ENCODE measurements at regions not wholly inside any gene's neighbourhood (a gene's known extent, or its start where the extent isn't known, plus 50 kb on each side); places are given as distances from the start of the nearest gene placed in this dataset.

DNA sequence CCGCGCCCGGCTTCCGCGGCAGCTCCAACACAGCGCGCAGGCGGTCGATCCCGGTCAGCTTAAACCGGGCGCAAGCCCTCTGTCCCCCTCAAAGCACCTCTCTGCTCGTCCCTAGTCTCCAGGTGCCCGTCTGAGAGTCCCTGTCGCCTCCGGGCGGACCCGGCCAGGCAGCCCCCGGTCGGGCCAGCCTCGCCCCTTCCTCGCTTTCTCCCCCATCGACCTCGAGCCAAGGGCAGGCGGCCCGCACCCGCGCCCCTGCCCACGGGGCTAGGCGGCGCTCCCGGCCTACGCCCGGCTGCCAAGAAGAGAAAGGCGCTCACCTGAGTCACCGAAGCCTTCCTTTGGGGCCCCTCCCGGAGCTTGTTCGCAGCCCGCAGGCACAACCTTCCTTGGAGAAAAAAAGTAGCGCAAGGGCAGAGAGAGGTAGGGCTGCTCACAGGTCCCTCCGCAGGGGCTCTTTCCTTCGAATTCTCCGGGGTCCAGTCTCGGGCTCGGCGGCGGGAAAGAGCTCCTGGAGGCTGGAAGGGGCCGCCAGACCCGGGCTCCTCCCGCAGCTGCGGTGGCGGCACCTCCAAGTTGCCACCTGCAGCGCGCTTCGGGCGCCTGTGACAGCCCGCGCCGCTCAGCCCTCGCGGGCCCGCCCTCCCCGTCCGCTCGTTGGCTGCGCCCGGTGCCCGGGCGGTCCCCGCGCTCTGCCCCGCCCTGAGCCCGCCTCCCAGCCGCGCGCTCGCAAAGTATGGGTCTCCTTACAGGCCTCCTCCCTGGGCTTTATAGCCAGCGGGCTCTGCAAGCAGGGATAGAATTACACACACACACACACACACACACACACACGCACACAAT lies 86.5 kb upstream of the EPB41L3 start:
- Histone ChIP-seq H3K27me3 (ENCODE audit: control insufficient read depth in 5 of 5, insufficient read depth in 4 of 5, low read length in 5 of 5) (no peaks in the 10 kb centered on the region), H3K36me3 (ENCODE audit: control insufficient read depth in 5 of 5, insufficient read depth in 5 of 5, low read length in 5 of 5) (no peaks in the 10 kb centered on the region), H3K27ac (ENCODE audit: low read depth, low read length) (peak overlapping the region; percentile 84), H3K4me1 (ENCODE audit: control insufficient read depth in 5 of 5, insufficient read depth in 5 of 5, low read length in 5 of 5) (peaks cover 0 to 33% (median 21%) of the 10 kb centered on the region in 5 donors), H3K9ac (ENCODE audit: low read length in 5 of 5) (peak overlapping the region in 4 of 5 donors; percentile 59 to 91 (median 84)), H3K4me3 (ENCODE audit: low read depth in 1 of 5, low read length in 5 of 5) (peak overlapping the region; percentile 75 to 89 (median 78)), H3K9me3 (ENCODE audit: control insufficient read depth in 5 of 5, low read length in 5 of 5) (no peaks in the 10 kb centered on the region)

DNA sequence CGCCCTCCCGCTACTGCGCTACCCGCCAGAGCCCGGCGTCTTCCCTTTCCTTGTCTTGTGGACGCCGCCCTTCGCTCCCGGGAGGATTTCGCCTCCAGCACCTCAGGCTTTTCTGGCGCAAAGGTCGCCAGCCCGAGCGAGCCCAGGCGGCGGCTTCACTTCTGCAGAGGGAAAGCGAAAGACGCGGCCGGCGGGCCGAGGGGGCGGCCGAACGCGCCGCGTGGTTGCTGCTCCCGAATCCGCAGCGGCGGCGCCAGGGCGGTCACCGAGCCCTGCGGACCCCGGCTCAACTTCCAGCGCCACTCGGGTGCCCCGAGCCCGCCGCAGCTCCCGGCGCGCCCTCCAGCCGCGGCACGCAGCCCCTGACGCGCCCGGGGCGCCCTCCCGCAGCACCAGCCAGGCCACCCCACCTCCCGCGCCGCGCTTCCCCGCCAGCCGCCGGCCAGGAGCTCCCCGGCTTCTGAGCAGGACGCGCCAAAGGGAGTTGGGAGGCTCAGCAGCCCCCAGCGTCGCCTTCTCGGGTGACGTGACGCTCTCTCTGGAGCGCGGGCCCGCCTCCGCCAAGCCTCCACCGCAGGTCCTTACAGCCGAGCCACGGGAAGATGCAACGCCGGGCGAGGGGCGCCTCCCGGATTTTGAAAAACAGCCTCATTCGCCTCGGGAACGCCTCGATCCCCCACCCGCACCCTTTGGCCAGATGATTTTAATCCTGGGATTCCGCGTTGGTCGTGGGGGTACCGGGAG lies 84.9 kb upstream of the EPB41L3 start:
- Histone ChIP-seq H3K36me3 (ENCODE audit: control insufficient read depth in 5 of 5, insufficient read depth in 5 of 5, low read length in 5 of 5) (no peaks in the 10 kb centered on the region), H3K27ac (ENCODE audit: low read depth, low read length) (peak overlapping the region; percentile 84), H3K9me3 (ENCODE audit: control insufficient read depth in 5 of 5, low read length in 5 of 5) (no peaks in the 10 kb centered on the region), H3K9ac (ENCODE audit: low read length in 5 of 5) (peak overlapping the region in 4 of 5 donors; percentile 71 to 91 (median 84)), H3K4me3 (ENCODE audit: low read depth in 1 of 5, low read length in 5 of 5) (peak overlapping the region; percentile 64 to 89 (median 78)), H3K4me1 (ENCODE audit: control insufficient read depth in 5 of 5, insufficient read depth in 5 of 5, low read length in 5 of 5) (peaks cover 0 to 33% (median 21%) of the 10 kb centered on the region in 5 donors), H3K27me3 (ENCODE audit: control insufficient read depth in 5 of 5, insufficient read depth in 4 of 5, low read length in 5 of 5) (no peaks in the 10 kb centered on the region)

DNA sequence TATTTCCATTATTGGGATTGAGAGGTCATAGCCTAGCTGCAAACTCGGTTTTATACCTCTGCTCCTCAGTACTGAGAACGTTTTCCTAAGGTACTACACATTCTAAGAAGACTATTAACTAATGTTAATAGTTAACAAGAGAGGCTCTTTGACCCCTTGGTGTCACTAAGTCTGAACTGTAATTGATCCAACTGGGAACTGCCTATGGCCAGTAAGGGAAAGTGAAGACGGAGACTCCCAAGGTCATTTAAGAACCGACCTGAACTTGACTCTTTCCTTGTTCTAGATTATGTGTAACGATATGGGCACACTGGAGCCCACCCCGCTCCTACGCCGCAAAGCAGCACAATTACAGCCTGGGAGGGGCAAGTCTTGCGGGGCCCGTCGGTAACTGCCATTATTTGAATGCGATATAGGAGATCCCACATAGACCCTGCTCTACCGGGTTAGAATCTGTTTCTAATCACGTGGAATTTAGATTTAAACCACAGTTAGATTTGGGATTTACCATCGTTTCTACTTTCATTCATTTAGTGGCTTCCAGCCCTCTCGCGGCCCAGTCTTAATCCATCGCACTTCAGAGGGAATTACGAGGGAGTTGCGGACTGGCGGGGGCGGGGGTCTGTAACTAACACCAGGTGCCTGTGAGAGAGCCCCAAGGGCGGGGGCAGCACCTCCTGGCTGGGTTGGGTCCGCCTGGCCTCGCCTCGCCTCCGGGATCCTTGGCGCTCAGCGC lies 84.1 kb upstream of the EPB41L3 start:
- H3K9ac ChIP-seq (ENCODE audit: low read length in 5 of 5), result peak overlapping the region in 4 of 5 donors; percentile 71 to 91 (median 79)
- peak overlapping the region; percentile 84 for H3K27ac ChIP-seq (ENCODE audit: low read depth, low read length)
- no peaks in the 10 kb centered on the region for H3K27me3 ChIP-seq (ENCODE audit: control insufficient read depth in 5 of 5, insufficient read depth in 4 of 5, low read length in 5 of 5)
- H3K4me1 ChIP-seq (ENCODE audit: control insufficient read depth in 5 of 5, insufficient read depth in 5 of 5, low read length in 5 of 5), result peaks cover 0 to 33% (median 21%) of the 10 kb centered on the region in 5 donors
- H3K36me3 ChIP-seq (ENCODE audit: control insufficient read depth in 5 of 5, insufficient read depth in 5 of 5, low read length in 5 of 5), result no peaks in the 10 kb centered on the region
- peak overlapping the region; percentile 75 to 89 (median 78) for H3K4me3 ChIP-seq (ENCODE audit: low read depth in 1 of 5, low read length in 5 of 5)
- H3K9me3 ChIP-seq (ENCODE audit: control insufficient read depth in 5 of 5, low read length in 5 of 5), result no peaks in the 10 kb centered on the region

DNA sequence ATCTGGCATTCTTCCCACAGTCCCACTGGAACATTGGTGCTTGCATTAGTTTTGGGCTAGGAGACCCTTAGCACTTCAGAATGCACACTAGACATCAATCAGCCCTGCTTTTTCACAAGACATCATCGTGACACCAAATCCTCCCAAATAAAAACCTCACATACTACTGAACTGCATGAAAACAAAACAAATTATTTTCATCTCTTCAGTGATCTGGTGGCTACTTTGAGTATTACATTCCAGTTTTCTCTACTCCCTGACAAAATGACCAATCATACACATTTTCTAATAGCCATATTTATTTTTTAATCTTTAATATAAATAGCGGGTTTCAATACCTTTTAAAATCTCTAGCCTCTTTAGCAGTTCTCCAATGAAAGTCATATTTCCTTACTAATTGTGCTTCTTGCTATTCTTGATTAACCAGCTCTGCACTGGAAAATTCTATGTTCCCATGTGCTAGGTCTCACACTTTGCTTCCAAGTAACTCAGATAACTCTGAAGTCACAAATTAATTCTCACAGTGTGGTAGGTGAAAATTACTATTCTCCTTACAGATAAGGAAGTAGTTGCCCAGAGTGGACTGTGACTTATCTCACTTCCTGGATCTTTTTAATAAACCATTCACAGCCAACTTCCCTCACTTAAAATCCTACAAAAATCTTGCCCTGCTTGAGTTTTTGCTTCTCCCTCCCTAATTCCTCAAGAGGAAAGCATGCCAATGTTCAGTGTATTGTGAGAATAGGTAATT lies 82.5 kb upstream of the EPB41L3 start:
- H3K9me3 ChIP-seq (ENCODE audit: control insufficient read depth in 5 of 5, low read length in 5 of 5), result no peaks in the 10 kb centered on the region
- H3K4me3 ChIP-seq (ENCODE audit: low read depth in 1 of 5, low read length in 5 of 5), result no peak overlapping the region
- no peaks in the 10 kb centered on the region for H3K36me3 ChIP-seq (ENCODE audit: control insufficient read depth in 5 of 5, insufficient read depth in 5 of 5, low read length in 5 of 5)
- H3K4me1 ChIP-seq (ENCODE audit: control insufficient read depth in 5 of 5, insufficient read depth in 5 of 5, low read length in 5 of 5), result peaks cover 0 to 33% (median 21%) of the 10 kb centered on the region in 5 donors
- H3K27ac ChIP-seq (ENCODE audit: low read depth, low read length), result no peak overlapping the region
- H3K9ac ChIP-seq (ENCODE audit: low read length in 5 of 5), result no peak overlapping the region
- no peaks in the 10 kb centered on the region for H3K27me3 ChIP-seq (ENCODE audit: control insufficient read depth in 5 of 5, insufficient read depth in 4 of 5, low read length in 5 of 5)

DNA sequence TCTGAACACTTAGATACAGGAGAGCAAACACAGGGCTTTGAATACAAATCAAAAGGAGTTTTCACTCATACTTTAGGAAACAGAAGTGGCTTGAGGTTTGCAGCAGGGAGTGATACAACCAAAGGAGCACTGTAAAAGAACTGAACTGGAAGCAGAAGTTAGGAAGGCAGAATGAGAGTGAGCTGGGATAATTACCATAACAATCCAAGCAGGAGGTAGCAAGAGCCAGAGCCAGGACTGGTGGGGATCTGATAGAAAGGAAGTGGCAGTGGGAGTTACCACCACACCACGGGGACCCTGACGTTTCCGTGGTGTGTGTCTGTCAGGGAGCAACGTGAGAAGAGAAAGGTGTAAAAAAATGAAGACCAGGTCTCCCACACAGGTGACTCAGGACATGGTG lies 81.3 kb upstream of the EPB41L3 start:
- Histone ChIP-seq H3K27me3 (ENCODE audit: control insufficient read depth in 5 of 5, insufficient read depth in 4 of 5, low read length in 5 of 5) (no peaks in the 10 kb centered on the region), H3K9ac (ENCODE audit: low read length in 5 of 5) (no peak overlapping the region), H3K4me1 (ENCODE audit: control insufficient read depth in 5 of 5, insufficient read depth in 5 of 5, low read length in 5 of 5) (peaks cover 0 to 22% (median 12%) of the 10 kb centered on the region in 5 donors), H3K9me3 (ENCODE audit: control insufficient read depth in 5 of 5, low read length in 5 of 5) (no peaks in the 10 kb centered on the region), H3K4me3 (ENCODE audit: low read depth in 1 of 5, low read length in 5 of 5) (no peak overlapping the region), H3K27ac (ENCODE audit: low read depth, low read length) (no peak overlapping the region), H3K36me3 (ENCODE audit: control insufficient read depth in 5 of 5, insufficient read depth in 5 of 5, low read length in 5 of 5) (no peaks in the 10 kb centered on the region)

DNA sequence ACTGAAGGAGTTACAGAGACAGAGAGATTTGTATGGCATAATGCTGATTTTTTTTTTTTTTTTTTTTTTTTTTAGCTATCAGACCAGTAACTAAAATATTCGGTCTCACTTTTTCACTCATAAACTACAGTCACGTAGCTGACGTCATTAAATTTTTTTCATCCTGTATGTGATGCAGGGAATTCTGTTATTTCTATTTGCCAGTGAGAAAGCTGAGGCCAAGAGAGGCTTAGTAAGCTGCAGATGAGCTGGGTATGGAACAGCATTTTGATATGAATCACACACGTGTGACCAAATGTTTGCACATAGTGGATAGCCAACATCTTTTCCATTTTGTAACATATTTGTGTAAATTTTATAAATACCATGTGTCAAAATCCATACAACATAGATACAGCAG lies 79.1 kb upstream of the EPB41L3 start:
- H3K4me3 ChIP-seq (ENCODE audit: low read depth in 1 of 5, low read length in 5 of 5), result no peak overlapping the region
- peaks cover 0 to 20% (median 12%) of the 10 kb centered on the region in 5 donors for H3K4me1 ChIP-seq (ENCODE audit: control insufficient read depth in 5 of 5, insufficient read depth in 5 of 5, low read length in 5 of 5)
- H3K9me3 ChIP-seq (ENCODE audit: control insufficient read depth in 5 of 5, low read length in 5 of 5), result no peaks in the 10 kb centered on the region
- H3K9ac ChIP-seq (ENCODE audit: low read length in 5 of 5), result no peak overlapping the region
- no peaks in the 10 kb centered on the region for H3K27me3 ChIP-seq (ENCODE audit: control insufficient read depth in 5 of 5, insufficient read depth in 4 of 5, low read length in 5 of 5)
- no peak overlapping the region for H3K27ac ChIP-seq (ENCODE audit: low read depth, low read length)
- H3K36me3 ChIP-seq (ENCODE audit: control insufficient read depth in 5 of 5, insufficient read depth in 5 of 5, low read length in 5 of 5), result no peaks in the 10 kb centered on the region

DNA sequence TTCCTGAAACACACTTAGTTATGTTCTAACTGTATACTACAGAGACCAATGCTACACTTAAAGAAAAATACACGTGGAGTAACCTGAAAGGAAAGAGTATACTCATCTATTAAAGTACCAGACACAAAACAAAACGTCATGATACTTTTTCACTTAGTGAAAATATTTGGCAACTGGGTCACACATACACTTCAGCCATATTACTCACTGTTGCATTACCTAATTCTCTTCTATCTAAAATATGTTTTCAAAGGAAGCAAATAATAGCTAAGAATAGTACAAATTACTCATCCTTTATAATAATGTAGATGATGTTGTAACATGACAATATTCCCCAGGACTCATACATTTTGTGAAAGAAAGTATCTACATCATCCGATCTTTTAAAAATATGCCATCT lies 76.5 kb upstream of the EPB41L3 start:
- H3K4me3 ChIP-seq (ENCODE audit: low read depth in 1 of 5, low read length in 5 of 5), result no peak overlapping the region
- H3K27ac ChIP-seq (ENCODE audit: low read depth, low read length), result no peak overlapping the region
- H3K4me1 ChIP-seq (ENCODE audit: control insufficient read depth in 5 of 5, insufficient read depth in 5 of 5, low read length in 5 of 5), result peaks cover 0 to 20% (median 11%) of the 10 kb centered on the region in 5 donors
- no peaks in the 10 kb centered on the region for H3K9me3 ChIP-seq (ENCODE audit: control insufficient read depth in 5 of 5, low read length in 5 of 5)
- H3K36me3 ChIP-seq (ENCODE audit: control insufficient read depth in 5 of 5, insufficient read depth in 5 of 5, low read length in 5 of 5), result no peaks in the 10 kb centered on the region
- no peak overlapping the region for H3K9ac ChIP-seq (ENCODE audit: low read length in 5 of 5)
- no peaks in the 10 kb centered on the region for H3K27me3 ChIP-seq (ENCODE audit: control insufficient read depth in 5 of 5, insufficient read depth in 4 of 5, low read length in 5 of 5)

DNA sequence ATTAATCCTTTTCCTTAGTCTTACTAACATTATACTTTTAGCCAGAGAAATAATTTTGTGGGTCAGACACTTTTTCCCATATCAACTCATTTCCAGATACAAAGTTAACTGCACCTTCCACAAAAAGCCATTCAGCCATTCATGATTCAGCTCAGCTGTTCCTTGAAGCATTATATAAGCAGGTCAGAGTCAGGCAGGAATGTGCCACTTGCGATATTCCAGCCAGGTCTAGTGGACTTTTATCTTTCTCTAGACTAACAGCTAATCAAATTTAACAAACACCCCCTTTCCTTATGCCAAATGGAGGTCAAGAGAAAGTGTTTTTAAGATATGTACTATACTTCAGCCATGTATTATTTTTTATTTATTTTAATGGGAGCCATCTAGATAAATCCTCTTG lies 75.6 kb upstream of the EPB41L3 start:
- Histone ChIP-seq H3K27ac (ENCODE audit: low read depth, low read length) (no peak overlapping the region), H3K4me1 (ENCODE audit: control insufficient read depth in 5 of 5, insufficient read depth in 5 of 5, low read length in 5 of 5) (peaks cover 0 to 20% (median 11%) of the 10 kb centered on the region in 5 donors), H3K9ac (ENCODE audit: low read length in 5 of 5) (no peak overlapping the region), H3K4me3 (ENCODE audit: low read depth in 1 of 5, low read length in 5 of 5) (no peak overlapping the region), H3K9me3 (ENCODE audit: control insufficient read depth in 5 of 5, low read length in 5 of 5) (no peaks in the 10 kb centered on the region), H3K27me3 (ENCODE audit: control insufficient read depth in 5 of 5, insufficient read depth in 4 of 5, low read length in 5 of 5) (no peaks in the 10 kb centered on the region), H3K36me3 (ENCODE audit: control insufficient read depth in 5 of 5, insufficient read depth in 5 of 5, low read length in 5 of 5) (no peaks in the 10 kb centered on the region)

DNA sequence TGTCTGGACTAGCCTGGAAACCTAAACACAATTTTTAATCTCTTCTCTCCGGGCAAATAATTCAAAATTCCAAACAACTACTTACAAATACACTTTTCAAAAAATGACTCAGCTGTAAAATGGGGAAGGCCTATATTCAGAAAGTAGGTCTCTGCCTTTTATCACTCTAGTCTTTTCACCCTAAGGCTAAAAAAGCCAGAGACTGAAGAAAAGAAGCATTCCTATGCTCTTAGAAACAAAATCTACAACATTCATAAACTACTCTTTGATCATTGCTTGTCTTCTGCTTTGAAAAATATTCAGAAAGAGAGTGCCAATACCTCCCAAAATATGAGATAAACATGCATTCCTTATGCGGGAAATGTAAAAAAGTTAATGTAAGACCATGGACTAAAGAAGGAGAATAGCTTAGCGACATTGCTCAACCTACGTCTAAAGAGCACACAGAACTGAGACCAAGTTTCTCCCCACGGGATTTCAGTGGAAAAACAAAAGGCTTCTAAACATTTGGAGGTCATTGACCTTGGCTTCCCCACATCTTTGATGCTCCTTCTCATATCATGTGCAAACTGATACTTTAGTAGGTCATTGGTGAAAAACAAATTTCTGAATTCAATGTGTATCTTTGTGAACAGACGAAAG lies 74.4 kb upstream of the EPB41L3 start:
- Histone ChIP-seq H3K27me3 (ENCODE audit: control insufficient read depth in 5 of 5, insufficient read depth in 4 of 5, low read length in 5 of 5) (no peaks in the 10 kb centered on the region), H3K27ac (ENCODE audit: low read depth, low read length) (no peak overlapping the region), H3K4me1 (ENCODE audit: control insufficient read depth in 5 of 5, insufficient read depth in 5 of 5, low read length in 5 of 5) (peaks cover 0 to 20% (median 11%) of the 10 kb centered on the region in 5 donors), H3K9me3 (ENCODE audit: control insufficient read depth in 5 of 5, low read length in 5 of 5) (no peaks in the 10 kb centered on the region), H3K9ac (ENCODE audit: low read length in 5 of 5) (no peak overlapping the region), H3K4me3 (ENCODE audit: low read depth in 1 of 5, low read length in 5 of 5) (no peak overlapping the region), H3K36me3 (ENCODE audit: control insufficient read depth in 5 of 5, insufficient read depth in 5 of 5, low read length in 5 of 5) (no peaks in the 10 kb centered on the region)
